IMR-90 (cell line): ENCODE measurements at regions not wholly inside any gene's neighbourhood (a gene's known extent, or its start where the extent isn't known, plus 50 kb on each side); places are given as distances from the start of the nearest gene placed in this dataset.
A peak's percentile ranks its signal among the peaks of the same experiment; 100 is the strongest.

Source experiments
- ATAC-seq: fragments of 200-7000 bp; cut with Tn5 transposase; 2 replicates; pipeline ENCODE4 v1.9.1; 2020; ENCODE audit warnings: low read depth, mild to moderate bottlenecking, moderate library complexity
- BruUV-seq: library from RNA; stranded (reverse); fragments of 400-500 nt; replicated peaks from 2 replicates; lab custom pipeline; 2021; lab: Mats Ljungman, UMichigan
- CTCF ChIA-PET: fragments of 300-600 bp; formaldehyde crosslinking; extraction: SDS; loops from one replicate; lab custom pipeline; 2021; ENCODE audit warnings: antibody characterized with exemption; lab: Yijun Ruan, JAX
- POLR2A ChIA-PET: fragments of 300-600 bp; sonication (Branson Sonifier 250); formaldehyde crosslinking; loops from one replicate; lab custom pipeline; 2022; ENCODE audit warnings: antibody characterized with exemption; ENCODE audit not compliant: unreplicated experiment; lab: Charles Lee
- DNase-seq: peaks from one replicate; pipeline ENCODE4 v3.0.0; 2013
- H2AFZ ChIP-seq: replicated peaks from 2 replicates; pipeline ENCODE3; 2013; ENCODE audit warnings: low read length, mild to moderate bottlenecking; ENCODE audit not compliant: poor library complexity
- H2AK5ac ChIP-seq: 2 replicates; pipeline ENCODE4 v1.6.1; 2013; ENCODE audit warnings: low read depth, low read length, inconsistent platforms
- H2AK9ac ChIP-seq: replicated peaks from 2 replicates; pipeline ENCODE3; 2013; ENCODE audit warnings: mild to moderate bottlenecking, low read depth, low read length, moderate library complexity; ENCODE audit not compliant: poor library complexity
- H2BK120ac ChIP-seq: 2 replicates; pipeline ENCODE4 v1.6.1; 2013; ENCODE audit warnings: low read depth, low read length, inconsistent platforms
- H2BK15ac ChIP-seq: 3 replicates; pipeline ENCODE4 v1.6.1; 2013; ENCODE audit warnings: low read depth, low read length, inconsistent platforms
- H2BK20ac ChIP-seq: 2 replicates; pipeline ENCODE4 v1.6.1; 2013; ENCODE audit warnings: low read depth, mild to moderate bottlenecking, inconsistent platforms, low read length, moderate library complexity
- H2BK5ac ChIP-seq: 2 replicates; pipeline ENCODE4 v1.6.1; 2013; ENCODE audit warnings: mild to moderate bottlenecking, low read depth, low read length, inconsistent platforms; ENCODE audit not compliant: poor library complexity, severe bottlenecking
- H3K14ac ChIP-seq: replicated peaks from 2 replicates; pipeline ENCODE4 v1.6.1; 2013; ENCODE audit warnings: low read depth, low read length, inconsistent platforms
- H3K18ac ChIP-seq: 2 replicates; pipeline ENCODE4 v1.6.1; 2013; ENCODE audit warnings: low read depth, low read length, control low read depth
- H3K23ac ChIP-seq: 2 replicates; pipeline ENCODE4 v1.6.1; 2013; ENCODE audit warnings: low read depth, low read length, inconsistent platforms
- H3K27ac ChIP-seq: 2 replicates; pipeline ENCODE4 v1.5.1; 2013; ENCODE audit warnings: mild to moderate bottlenecking, control low read depth, low read length; ENCODE audit not compliant: insufficient read depth
- H3K27me3 ChIP-seq: 2 replicates; pipeline ENCODE4 v1.6.1; 2013; ENCODE audit warnings: low read length; ENCODE audit not compliant: control insufficient read depth, insufficient read depth
- H3K36me3 ChIP-seq: 2 replicates; pipeline ENCODE4 v1.6.1; 2013; ENCODE audit warnings: low read length, mixed read lengths; ENCODE audit not compliant: control insufficient read depth, insufficient read depth
- H3K4ac ChIP-seq: 2 replicates; pipeline ENCODE4 v1.6.1; 2013; ENCODE audit warnings: low read depth, low read length, inconsistent platforms
- H3K4me1 ChIP-seq: 2 replicates; pipeline ENCODE4 v1.6.1; 2013; ENCODE audit warnings: low read length, mixed read lengths; ENCODE audit not compliant: control insufficient read depth, insufficient read depth
- H3K4me2 ChIP-seq: 2 replicates; pipeline ENCODE4 v1.6.1; 2013; ENCODE audit warnings: low read depth, mild to moderate bottlenecking, control low read depth, low read length, moderate library complexity
- H3K4me3 ChIP-seq: 2 replicates; pipeline ENCODE4 v1.5.1; 2013; ENCODE audit warnings: low read depth, mild to moderate bottlenecking, control low read depth, low read length, moderate library complexity; ENCODE audit not compliant: insufficient read depth
- H3K56ac ChIP-seq: 2 replicates; pipeline ENCODE4 v1.6.1; 2013; ENCODE audit warnings: low read length, inconsistent platforms; ENCODE audit not compliant: insufficient read depth; ENCODE audit errors: extremely low read depth
- H3K79me1 ChIP-seq, 2 experiments: 2 replicates each; pipeline ENCODE4 v1.6.1; 2013; ENCODE audit warnings: low read length in 2 of 2, inconsistent platforms in 1 of 2, low read depth in 1 of 2
- H3K9ac ChIP-seq: 2 replicates; pipeline ENCODE4 v1.6.1; 2013; ENCODE audit warnings: low read depth, low read length, control low read depth
- H3K9me1 ChIP-seq: 2 replicates; pipeline ENCODE4 v1.6.1; 2013; ENCODE audit warnings: low read length, inconsistent platforms; ENCODE audit not compliant: insufficient read depth
- H3K9me3 ChIP-seq: 2 replicates; pipeline ENCODE4 v1.6.1; 2013; ENCODE audit warnings: low read length; ENCODE audit not compliant: control insufficient read depth, insufficient read depth
- H4K20me1 ChIP-seq: 2 replicates; pipeline ENCODE4 v1.6.1; 2013; ENCODE audit warnings: low read length, inconsistent platforms; ENCODE audit not compliant: insufficient read depth
- H4K5ac ChIP-seq: 2 replicates; pipeline ENCODE4 v1.6.1; 2013; ENCODE audit warnings: mild to moderate bottlenecking, low read depth, low read length, control low read depth
- H4K8ac ChIP-seq, 2 experiments: 2 replicates each; pipeline ENCODE4 v1.6.1; 2013; ENCODE audit warnings: low read depth in 2 of 2, low read length in 2 of 2, control low read depth in 1 of 2, inconsistent platforms in 1 of 2
- H4K91ac ChIP-seq: 2 replicates; pipeline ENCODE4 v1.6.1; 2013; ENCODE audit warnings: low read depth, low read length, inconsistent platforms; ENCODE audit not compliant: insufficient read depth
- BHLHE40 ChIP-seq: fragments of 150-350 bp; IDR thresholded peaks from 2 replicates; pipeline ENCODE4 v1.6.1; 2016; ENCODE audit warnings: mild to moderate bottlenecking, low read depth, low read length
- CEBPB ChIP-seq: IDR thresholded peaks from 2 replicates; pipeline ENCODE4 v1.6.1; 2012; ENCODE audit warnings: low read depth, low read length, improper control_type of control experiment
- CHD1 ChIP-seq: IDR thresholded peaks from 2 replicates; pipeline ENCODE4 v1.6.1; 2012; ENCODE audit warnings: low read depth, low read length, improper control_type of control experiment
- CTCF ChIP-seq: conservative IDR thresholded peaks from 2 replicates; pipeline ENCODE4 v1.5.1; 2012; ENCODE audit warnings: mild to moderate bottlenecking, low read depth, low read length, improper control_type of control experiment
- ELK1 ChIP-seq: fragments of 150-350 bp; IDR thresholded peaks from 2 replicates; pipeline ENCODE4 v1.6.1; 2016; ENCODE audit warnings: low read depth, mild to moderate bottlenecking, low read length, moderate library complexity, borderline replicate concordance
- FOS ChIP-seq: fragments of 150-350 bp; IDR thresholded peaks from 2 replicates; pipeline ENCODE4 v1.6.1; 2016; ENCODE audit warnings: low read depth, low read length
- MAFK ChIP-seq: IDR thresholded peaks from 2 replicates; pipeline ENCODE4 v1.6.1; 2012; ENCODE audit warnings: low read depth, low read length, improper control_type of control experiment
- MAZ ChIP-seq: IDR thresholded peaks from 2 replicates; pipeline ENCODE4 v1.6.1; 2012; ENCODE audit warnings: low read depth, mild to moderate bottlenecking, low read length, improper control_type of control experiment, moderate library complexity, borderline replicate concordance
- MXI1 ChIP-seq: IDR thresholded peaks from 2 replicates; pipeline ENCODE4 v1.6.1; 2012; ENCODE audit warnings: low read depth, mild to moderate bottlenecking, low read length, moderate library complexity, borderline replicate concordance
- NFE2L2 ChIP-seq: fragments of 150-350 bp; IDR thresholded peaks from 2 replicates; pipeline ENCODE4 v1.6.1; 2016; ENCODE audit warnings: low read depth, mild to moderate bottlenecking, low read length
- POLR2A ChIP-seq: IDR thresholded peaks from 2 replicates; pipeline ENCODE4 v1.6.1; 2012; ENCODE audit warnings: mild to moderate bottlenecking, low read depth, low read length
- RAD21 ChIP-seq: IDR thresholded peaks from 2 replicates; pipeline ENCODE4 v1.6.1; 2012; ENCODE audit warnings: low read length, improper control_type of control experiment
- RCOR1 ChIP-seq: IDR thresholded peaks from 2 replicates; pipeline ENCODE4 v1.6.1; 2012; ENCODE audit warnings: mild to moderate bottlenecking, low read length, improper control_type of control experiment; ENCODE audit not compliant: insufficient replicate concordance
- RFX5 ChIP-seq: IDR thresholded peaks from 2 replicates; pipeline ENCODE4 v1.8.0; 2012; ENCODE audit warnings: low read depth, mild to moderate bottlenecking, low read length, moderate library complexity
- SMC3 ChIP-seq: fragments of 150-350 bp; IDR thresholded peaks from 2 replicates; pipeline ENCODE4 v1.6.1; 2016; ENCODE audit warnings: low read depth, mild to moderate bottlenecking, antibody characterized with exemption, low read length, moderate library complexity
- USF2 ChIP-seq: fragments of 150-350 bp; IDR thresholded peaks from 2 replicates; pipeline ENCODE4 v1.6.1; 2017; ENCODE audit warnings: mild to moderate bottlenecking, antibody characterized with exemption, low read length, low read depth
- WGBS, 2 experiments: methylation state at CpG; one replicate each; pipeline versions ENCODE4 v1.1.5 to v1.1.7; 2013; ENCODE audit warnings: missing lambda C conversion rate in 2 of 2; ENCODE audit not compliant: insufficient read length in 1 of 2; ENCODE audit errors: extremely low coverage in 2 of 2; 5-methylcytosine and 5-hydroxymethylcytosine counted together
- dilution Hi-C: fragments of 300-500 bp; cut with HindIII; formaldehyde crosslinking; loops from one replicate; pipeline ENCODE4 v1.14.3; 2018; ENCODE audit warnings: low sequenced_read_pairs; ENCODE audit not compliant: unreplicated experiment
- in situ Hi-C: fragments of 300-500 bp; cut with MboI; formaldehyde crosslinking; loops from 3 replicates; pipeline ENCODE4 v1.14.3; 2019; ENCODE audit warnings: low sequenced_read_pairs, inconsistent platforms, mixed read lengths
- intact Hi-C: fragments of 100-400 bp; cut with micrococcal nuclease; formaldehyde crosslinking; loops from 2 replicates; pipeline ENCODE4 v1.10.0; 2022

GRCh38 chr4:28378109-28378830 lies 1517.6 kb downstream of the STIM2 start:
- Histone ChIP-seq H3K4me1 (no peaks in the 10 kb centered on the region; the same call in 1 of the 2 replicates), H2BK20ac (no peak overlapping the region), H4K91ac (no peak overlapping the region), H3K4me2 (peak overlapping the region; percentile 54; the same call in 1 of the 2 replicates), H2AFZ (no peak overlapping the region), H3K36me3 (no peaks in the 10 kb centered on the region), H3K56ac (no peak overlapping the region), H3K4ac (no peak overlapping the region), H3K14ac (no peak overlapping the region; the same call in 1 of the 2 replicates), H3K27me3 (no peaks in the 10 kb centered on the region), H3K9ac (no peak overlapping the region), H3K23ac (no peak overlapping the region), H2BK15ac (no peak overlapping the region), H2BK5ac (no peak overlapping the region), H3K9me3 (no peaks in the 10 kb centered on the region), H2AK9ac (no peak overlapping the region), H2AK5ac (no peak overlapping the region), H4K8ac (peak overlapping the region in 1 of 2 experiments; percentile 60; a peak in 1 of 4 replicates), H3K4me3 (no peak overlapping the region), H3K79me1 (no peaks in the 10 kb centered on the region), H3K18ac (peak overlapping the region; percentile 29; the same call in 1 of the 2 replicates), H3K9me1 (no peaks in the 10 kb centered on the region), H3K27ac (no peak overlapping the region), H2BK120ac (no peak overlapping the region), H4K5ac (peak overlapping the region; percentile 59; the same call in 1 of the 2 replicates), H4K20me1 (no peaks in the 10 kb centered on the region)
- DNase-seq (no peak), ATAC-seq (no peak)
- CTCF ChIA-PET, result no interaction called here
- no TSS peak for BruUV-seq
- in situ Hi-C loops (no loop called here), dilution Hi-C loops (no loop called here), intact Hi-C loops (no loop called here)
- 79% methylated on average over 3 of the region's 6 CpGs; no CpG with 5 or more reads in 1 of the 2 experiments for WGBS, 2 experiments
- POLR2A ChIA-PET, result no interaction called here
- TF ChIP-seq CEBPB (no peak), CHD1 (no peak), RFX5 (no peak), MAFK (no peak), RAD21 (no peak), FOS (no peak), ELK1 (no peak), SMC3 (no peak), POLR2A (no peak), MXI1 (no peak), RCOR1 (no peak), NFE2L2 (no peak), MAZ (no peak), CTCF (no peak), USF2 (no peak), BHLHE40 (no peak)
